ENCODE measurements at regions not wholly inside any gene's neighbourhood (a gene's known extent, or its start where the extent isn't known, plus 50 kb on each side); places are given as distances from the start of the nearest gene placed in this dataset.

DNA sequence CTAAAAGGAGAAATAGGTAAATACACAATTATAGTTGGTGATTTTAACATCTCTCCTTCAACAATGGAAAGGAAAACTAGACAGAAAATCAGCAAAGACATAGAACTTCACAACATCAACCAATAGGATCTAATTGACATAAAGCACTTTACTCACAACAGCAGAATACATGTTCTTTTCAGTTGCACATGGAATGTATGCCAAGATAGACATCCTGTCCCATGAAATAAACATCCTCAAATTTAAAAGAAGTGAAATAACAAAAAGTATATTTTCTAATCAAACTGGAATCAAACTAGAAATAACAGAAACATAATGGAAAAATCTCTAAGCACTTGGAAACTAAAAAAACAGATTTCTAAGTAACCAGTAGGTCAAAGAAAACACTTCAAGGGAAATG, 296.2 kb upstream of the RGS6 start:
- TF ChIP-seq CTCF (conservative IDR thresholded peaks at IDR 0.05; ENCODE audit: low read depth in 2 of 2) (no peak), POLR2AphosphoS5 (IDR thresholded peaks at IDR 0.05; ENCODE audit: low read depth) (no peak), CREB1 (CRISPR knock-in tag; IDR thresholded peaks at IDR 0.05; ENCODE audit: low read depth) (no peak), ZNF114 (CRISPR knock-in tag; IDR thresholded peaks at IDR 0.05) (no peak), EZH2phosphoT487 (IDR thresholded peaks at IDR 0.05; ENCODE audit: unreplicated experiment) (no peak), EZH2 (IDR thresholded peaks at IDR 0.05; ENCODE audit: low read depth, unreplicated experiment) (no peak)
- TF ChIP-seq, protein P1, sequence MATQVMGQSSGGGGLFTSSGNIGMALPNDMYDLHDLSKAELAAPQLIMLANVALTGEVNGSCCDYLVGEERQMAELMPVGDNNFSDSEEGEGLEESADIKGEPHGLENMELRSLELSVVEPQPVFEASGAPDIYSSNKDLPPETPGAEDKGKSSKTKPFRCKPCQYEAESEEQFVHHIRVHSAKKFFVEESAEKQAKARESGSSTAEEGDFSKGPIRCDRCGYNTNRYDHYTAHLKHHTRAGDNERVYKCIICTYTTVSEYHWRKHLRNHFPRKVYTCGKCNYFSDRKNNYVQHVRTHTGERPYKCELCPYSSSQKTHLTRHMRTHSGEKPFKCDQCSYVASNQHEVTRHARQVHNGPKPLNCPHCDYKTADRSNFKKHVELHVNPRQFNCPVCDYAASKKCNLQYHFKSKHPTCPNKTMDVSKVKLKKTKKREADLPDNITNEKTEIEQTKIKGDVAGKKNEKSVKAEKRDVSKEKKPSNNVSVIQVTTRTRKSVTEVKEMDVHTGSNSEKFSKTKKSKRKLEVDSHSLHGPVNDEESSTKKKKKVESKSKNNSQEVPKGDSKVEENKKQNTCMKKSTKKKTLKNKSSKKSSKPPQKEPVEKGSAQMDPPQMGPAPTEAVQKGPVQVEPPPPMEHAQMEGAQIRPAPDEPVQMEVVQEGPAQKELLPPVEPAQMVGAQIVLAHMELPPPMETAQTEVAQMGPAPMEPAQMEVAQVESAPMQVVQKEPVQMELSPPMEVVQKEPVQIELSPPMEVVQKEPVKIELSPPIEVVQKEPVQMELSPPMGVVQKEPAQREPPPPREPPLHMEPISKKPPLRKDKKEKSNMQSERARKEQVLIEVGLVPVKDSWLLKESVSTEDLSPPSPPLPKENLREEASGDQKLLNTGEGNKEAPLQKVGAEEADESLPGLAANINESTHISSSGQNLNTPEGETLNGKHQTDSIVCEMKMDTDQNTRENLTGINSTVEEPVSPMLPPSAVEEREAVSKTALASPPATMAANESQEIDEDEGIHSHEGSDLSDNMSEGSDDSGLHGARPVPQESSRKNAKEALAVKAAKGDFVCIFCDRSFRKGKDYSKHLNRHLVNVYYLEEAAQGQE (IDR thresholded peaks at IDR 0.05; ENCODE audit: unreplicated experiment): no peak

Measured in GM23338 (cell line).